Thyroid gland (tissue), 4 donors: ENCODE measurements at regions not wholly inside any gene's neighbourhood (a gene's known extent, or its start where the extent isn't known, plus 50 kb on each side); places are given as distances from the start of the nearest gene placed in this dataset.

Experiments
- CTCF ChIP-seq, 6 experiments: fragments of 200-600 bp in 3 of 6; fragments of 450-650 bp in 3 of 6; sonication (generic) in 3 of 6; IDR thresholded peaks; one replicate each; pipeline ENCODE4 v1.5.1; 2016 to 2019; ENCODE audit warnings: antibody characterized with exemption in 6 of 6, mild to moderate bottlenecking in 2 of 6, inconsistent platforms in 1 of 6, moderate library complexity in 1 of 6
- POLR2A ChIP-seq, 2 donors: fragments of 450-650 bp; IDR thresholded peaks; one replicate each; pipeline ENCODE4 v1.6.1; 2017; ENCODE audit warnings: antibody characterized with exemption in 2 of 2, mild to moderate bottlenecking in 2 of 2, moderate library complexity in 1 of 2

DNA sequence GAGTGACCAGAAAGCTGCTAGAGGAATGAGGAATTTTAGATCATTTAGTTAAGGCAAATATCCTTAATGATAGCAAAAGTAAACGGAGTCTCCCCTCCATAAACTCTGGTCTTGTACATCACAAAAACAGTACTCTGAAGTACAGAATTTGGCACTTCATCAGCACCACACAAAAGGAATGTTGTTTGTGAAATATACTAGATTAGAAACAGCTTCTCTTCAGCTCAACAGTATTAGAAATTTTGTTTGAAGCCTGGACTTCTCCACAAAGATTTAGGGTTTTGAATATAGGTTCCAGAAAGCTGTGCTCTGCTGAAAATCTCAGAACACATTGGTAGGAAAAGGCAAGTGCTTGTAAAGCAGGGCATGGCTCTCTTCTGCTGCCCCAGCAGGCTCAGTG lies 135.1 kb upstream of the PTGFR start:
- TF ChIP-seq POLR2A (IDR thresholded peaks at IDR 0.05) (no peak), CTCF (IDR thresholded peaks at IDR 0.05) (no peak)
